ENCODE measurements at regions not wholly inside any gene's neighbourhood (a gene's known extent, or its start where the extent isn't known, plus 50 kb on each side); places are given as distances from the start of the nearest gene placed in this dataset.

DNA sequence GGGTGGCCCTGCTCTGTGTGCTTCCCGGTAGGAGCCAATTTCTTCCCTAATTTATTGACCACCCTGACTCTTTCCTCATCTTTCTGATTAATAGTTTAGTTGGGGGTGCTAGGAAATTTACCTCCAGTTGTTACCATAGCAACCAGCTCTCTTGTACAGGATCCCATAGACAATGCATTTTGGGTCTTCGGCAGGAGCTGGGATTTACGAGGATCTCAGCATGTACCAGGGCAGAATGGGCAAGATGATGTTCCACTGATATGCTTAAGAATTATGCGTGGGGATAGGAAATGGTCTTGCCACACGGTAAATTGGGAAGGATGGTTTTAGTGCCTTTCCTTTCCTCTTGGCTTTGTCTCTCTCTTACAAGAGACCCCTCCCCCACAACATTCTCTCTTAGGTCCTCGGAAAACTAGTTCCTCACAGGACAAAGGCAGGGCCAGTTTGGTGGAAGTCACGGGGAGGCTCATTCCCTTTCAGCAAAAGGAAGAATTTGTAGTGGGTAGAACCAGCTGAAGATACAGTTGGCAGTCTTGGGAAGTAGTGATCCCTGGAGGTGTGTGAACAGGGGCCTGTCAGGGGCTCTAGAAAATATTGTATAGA is 133.4 kb upstream of the SHB start:
- Mint-ChIP-seq H3K27ac (no peak overlapping the region; a peak in 1 of 7 replicates), H3K27me3 (ENCODE audit: low read depth) (peaks cover 99% of the 10 kb centered on the region), H3K4me1 (peaks cover 12 to 26% of the 10 kb centered on the region in 2 experiments), H3K36me3 (ENCODE audit: insufficient read depth in 1 of 3, low read depth in 3 of 3) (peaks cover 0 to 13% (median 1%) of the 10 kb centered on the region in 3 experiments; a peak in 2 of 7 replicates), H3K9me3 (peaks cover 7 to 12% of the 10 kb centered on the region in 2 experiments; a peak in 4 of 5 replicates), H3K4me3 (no peak overlapping the region)
- Histone ChIP-seq H4K5ac (ENCODE audit: insufficient read length, low read depth, low read length) (no peak overlapping the region), H3K56ac (ENCODE audit: insufficient read length, low read depth, low read length) (no peak overlapping the region), H4K20me1 (ENCODE audit: control insufficient read depth, insufficient read depth, insufficient read length) (no peaks in the 10 kb centered on the region), H3K23me2 (ENCODE audit: insufficient read length, low read depth, low read length, poor library complexity, severe bottlenecking) (no peaks in the 10 kb centered on the region), H3K27ac (ENCODE audit: insufficient read length, low read depth, low read length) (no peak overlapping the region), H2BK12ac (ENCODE audit: insufficient read length, low read depth, low read length) (no peak overlapping the region), H3K4me2 (ENCODE audit: insufficient read depth, insufficient read length, low read length) (no peak overlapping the region), H4K91ac (ENCODE audit: insufficient read length, low read depth, low read length) (no peak overlapping the region), H2BK5ac (ENCODE audit: insufficient read length, low read length) (no peak overlapping the region), H3K4me1 (ENCODE audit: insufficient read depth, low read length) (no peaks in the 10 kb centered on the region; the same call in 1 of the 2 replicates), H3K23ac (ENCODE audit: insufficient read length, low read depth, low read length) (no peak overlapping the region), H4K8ac (replicated peaks; ENCODE audit: insufficient read length, low read depth, low read length) (no peak overlapping the region), H3K79me1 (ENCODE audit: insufficient read depth, low read depth, low read length, poor library complexity, severe bottlenecking) (no peaks in the 10 kb centered on the region), H3K18ac (ENCODE audit: insufficient read length, low read depth, low read length) (no peak overlapping the region), H3K79me2 (ENCODE audit: insufficient read depth, low read length) (no peaks in the 10 kb centered on the region), H3K9ac (ENCODE audit: extremely low read depth, insufficient read length, low read length) (no peak overlapping the region), H2AK5ac (ENCODE audit: insufficient read length, low read length) (no peak overlapping the region), H3K4ac (ENCODE audit: low read depth, low read length) (no peak overlapping the region), H3K14ac (ENCODE audit: insufficient read depth, low read length) (no peak overlapping the region), H2BK15ac (ENCODE audit: low read depth, low read length) (no peak overlapping the region), H3T11ph (ENCODE audit: low read length) (no peak overlapping the region), H3K27me3 (ENCODE audit: insufficient read depth, low read length) (peaks cover under 1% of the 10 kb centered on the region), H2BK120ac (ENCODE audit: low read depth, low read length, poor library complexity, severe bottlenecking) (no peak overlapping the region), H3K9me3 (ENCODE audit: control insufficient read depth, low read depth, low read length) (no peaks in the 10 kb centered on the region), H2AFZ (ENCODE audit: low read length) (no peak overlapping the region), H2BK20ac (ENCODE audit: low read depth, low read length, poor library complexity, severe bottlenecking) (no peak overlapping the region)
- no peak for DNase-seq
- WGBS (ENCODE audit: extremely low coverage, insufficient read length, low lambda C conversion rate) = no CpG with 5 or more reads among the region's 7 CpGs
- TF ChIP-seq CTCF (conservative IDR thresholded peaks at IDR 0.05) = no peak

Data from H9 (cell line).